Retina (tissue), 1 donor: ENCODE measurements at regions not wholly inside any gene's neighbourhood (a gene's known extent, or its start where the extent isn't known, plus 50 kb on each side); places are given as distances from the start of the nearest gene placed in this dataset.
A peak's percentile ranks its signal among the peaks of the same experiment; 100 is the strongest.
"Not testable (repeated sequence)": the region's sequence is repeated elsewhere in the genome, so short reads cannot be mapped to it uniquely, and the experiment has no call there.

Source experiments
- DNase-seq: peaks from one replicate; pipeline ENCODE4 v3.0.0-alpha.2; 2016

DNA sequence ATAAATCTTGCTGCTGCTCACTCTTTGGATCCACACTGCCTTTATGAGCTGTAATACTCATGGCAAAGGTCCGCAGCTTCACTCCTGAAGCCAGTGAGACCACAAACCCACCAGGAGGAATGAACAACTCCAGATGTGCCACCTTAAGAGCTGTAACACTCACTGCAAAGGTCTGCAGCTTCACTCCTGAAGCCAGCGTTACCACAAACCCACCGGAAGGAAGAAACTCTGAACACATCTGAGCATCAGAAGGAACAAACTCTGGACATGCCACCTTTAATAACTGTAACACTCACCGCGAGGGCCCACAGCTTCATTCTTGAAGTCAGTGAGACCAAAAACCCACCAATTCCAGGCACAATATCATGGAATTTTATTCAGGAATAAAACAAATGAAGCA, 1635.9 kb upstream of the SLC39A10 start:
- DNase-seq: not testable (repeated sequence)

DNA sequence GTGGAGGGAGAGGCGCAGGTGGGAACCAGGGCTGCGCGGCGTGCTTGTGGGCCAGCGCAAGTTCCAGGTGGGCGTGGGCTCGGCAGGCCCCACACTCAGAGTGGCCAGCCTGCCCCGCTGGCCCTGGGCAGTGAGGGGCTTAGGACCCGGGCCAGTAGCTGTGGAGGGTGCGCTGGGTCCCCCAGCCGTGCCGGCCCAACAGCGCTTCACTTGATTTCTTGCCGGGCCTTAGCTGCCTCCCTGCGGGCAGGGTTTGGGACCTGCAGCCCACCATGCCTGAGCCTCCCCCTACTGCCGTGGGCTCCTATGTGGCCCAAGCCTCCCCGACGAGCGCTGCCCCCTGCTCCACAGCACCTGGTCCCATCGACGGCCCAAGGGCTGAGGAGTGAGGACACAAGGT, 1636.9 kb upstream of the SLC39A10 start:
- DNase-seq: no peak

DNA sequence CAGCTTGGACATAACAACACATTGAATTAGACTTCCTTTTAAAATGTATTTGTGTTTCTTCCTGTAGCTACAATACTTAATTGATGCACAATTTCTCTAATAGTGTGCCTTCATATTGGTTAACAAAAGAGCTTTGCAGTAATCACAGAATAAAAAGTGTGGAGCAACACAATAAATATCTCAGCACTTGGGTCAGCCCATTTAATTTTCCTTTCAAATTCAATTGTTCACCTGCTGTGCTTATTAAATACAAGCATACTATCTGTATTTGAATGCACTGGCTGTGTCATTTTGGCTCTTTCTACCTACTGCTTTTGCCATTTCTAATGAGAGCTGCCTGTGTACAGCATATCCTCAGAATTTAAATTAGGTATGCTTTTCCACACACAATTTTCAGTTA, 1641.3 kb upstream of the SLC39A10 start:
- DNase-seq: no peak

DNA sequence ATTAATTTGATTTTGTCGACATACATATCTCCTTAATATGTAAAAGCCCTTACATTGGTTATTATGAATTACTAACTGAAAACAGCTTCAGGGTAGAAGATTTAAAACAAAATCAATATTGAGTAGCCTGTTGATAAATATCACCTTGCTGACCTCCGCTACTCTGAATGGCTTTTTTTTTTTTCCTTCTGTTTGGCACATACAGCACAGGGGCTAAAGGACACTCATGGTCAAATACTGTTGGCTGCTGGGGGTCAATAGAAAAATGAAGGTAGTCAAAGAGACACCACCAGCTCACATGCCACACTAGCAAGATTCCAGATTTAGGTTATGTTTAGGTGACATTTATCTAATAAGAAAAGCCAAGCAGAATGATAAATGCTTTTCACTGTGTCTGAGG, 1642.4 kb upstream of the SLC39A10 start:
- DNase-seq: no peak

DNA sequence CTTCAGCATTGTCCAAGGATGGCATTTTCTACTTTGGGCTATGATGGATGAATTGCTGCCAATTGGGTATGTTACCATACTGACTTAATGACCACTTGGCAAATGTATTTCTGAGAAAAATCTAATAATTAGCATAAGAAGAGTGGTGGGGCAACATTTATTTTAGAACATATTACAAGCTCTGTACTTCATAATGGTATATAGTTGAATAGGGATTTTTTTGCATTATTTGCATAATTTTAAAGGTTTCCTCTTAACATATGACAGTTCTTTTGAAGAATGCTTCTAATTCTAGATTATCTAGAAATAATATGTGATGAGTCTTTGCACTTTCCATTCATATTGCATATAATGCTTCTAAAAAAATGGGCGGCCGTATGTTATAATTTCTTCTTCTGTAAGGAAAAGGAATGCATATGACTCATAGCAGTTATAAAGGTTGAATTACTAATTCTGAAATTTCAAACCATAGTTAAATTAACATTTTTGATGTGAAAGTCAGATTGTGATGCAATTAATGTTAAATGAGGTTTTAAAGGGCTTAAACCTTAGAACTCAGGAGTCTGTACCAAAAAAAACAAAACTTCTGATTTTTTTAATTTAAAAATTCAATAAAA, 1652.3 kb upstream of the SLC39A10 start:
- no peak for DNase-seq

DNA sequence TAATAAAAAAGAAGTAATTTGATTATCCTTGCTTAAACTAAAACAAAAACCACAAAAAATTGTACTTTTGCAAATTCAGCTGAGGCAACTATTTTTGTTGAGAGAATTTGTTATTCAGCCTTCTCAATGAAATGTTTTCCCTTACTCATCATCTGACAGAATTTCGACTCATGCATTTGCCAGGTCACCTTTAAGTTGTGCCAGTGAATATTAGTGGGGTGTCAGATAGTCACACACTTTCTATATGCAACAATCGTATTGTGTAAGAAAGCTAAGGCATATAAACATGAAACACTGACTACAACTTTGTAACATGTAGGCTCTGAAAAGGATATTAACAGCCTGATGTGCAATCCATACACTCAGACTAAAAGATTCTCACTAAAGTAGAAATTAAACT, 1653.1 kb upstream of the SLC39A10 start:
- DNase-seq: no peak

DNA sequence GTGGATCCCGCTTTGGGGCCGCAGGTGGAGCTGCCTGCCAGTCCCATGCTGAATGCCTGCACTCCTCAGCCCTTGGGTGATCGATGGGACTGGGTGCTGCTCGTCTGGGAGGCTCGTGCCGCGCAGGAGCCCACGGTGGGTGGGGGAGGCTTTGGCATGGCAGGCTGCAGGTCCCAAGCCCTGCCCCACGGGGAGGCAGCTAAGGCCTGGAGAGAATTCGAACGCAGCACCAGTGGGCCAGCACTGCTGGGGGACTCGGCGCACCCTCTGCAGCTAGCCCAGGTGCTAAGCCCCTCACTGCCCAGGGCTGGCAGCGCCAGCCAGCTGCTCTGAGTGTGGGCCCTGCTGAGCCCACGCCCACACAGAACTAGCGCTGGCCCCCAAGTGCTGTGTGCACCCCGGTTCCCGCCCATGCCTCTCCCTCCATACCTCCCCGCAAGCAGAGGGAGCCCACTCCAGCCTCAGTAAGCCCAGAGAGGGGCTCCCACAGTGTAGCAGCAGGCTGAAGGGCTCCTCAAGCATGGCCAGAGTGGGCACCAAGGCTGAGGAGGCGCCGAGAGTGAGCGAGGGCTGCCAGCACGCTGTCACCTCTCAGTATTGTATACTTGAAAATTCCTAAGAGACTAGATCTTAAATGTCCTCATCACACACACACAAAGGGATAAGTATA, 1654.2 kb upstream of the SLC39A10 start:
- no peak for DNase-seq

DNA sequence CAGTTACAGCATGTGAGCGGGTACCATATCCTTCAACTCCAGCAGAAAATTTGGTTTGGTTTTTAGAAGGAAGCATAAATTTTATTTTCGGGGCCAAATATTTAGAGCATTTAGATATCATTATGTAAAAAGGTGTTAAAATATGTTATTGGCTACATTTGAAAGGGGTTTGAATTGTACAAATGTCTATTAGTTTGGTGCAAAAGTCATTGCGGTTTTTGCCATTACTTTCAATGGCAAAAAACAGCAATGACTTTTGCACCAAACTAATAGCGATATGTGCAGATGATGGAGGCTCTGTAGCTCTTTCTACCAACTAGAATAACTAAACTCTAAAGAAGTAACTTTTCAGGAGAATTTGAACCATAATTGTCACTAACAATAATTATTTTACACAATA, 1666.2 kb upstream of the SLC39A10 start:
- no peak for DNase-seq

DNA sequence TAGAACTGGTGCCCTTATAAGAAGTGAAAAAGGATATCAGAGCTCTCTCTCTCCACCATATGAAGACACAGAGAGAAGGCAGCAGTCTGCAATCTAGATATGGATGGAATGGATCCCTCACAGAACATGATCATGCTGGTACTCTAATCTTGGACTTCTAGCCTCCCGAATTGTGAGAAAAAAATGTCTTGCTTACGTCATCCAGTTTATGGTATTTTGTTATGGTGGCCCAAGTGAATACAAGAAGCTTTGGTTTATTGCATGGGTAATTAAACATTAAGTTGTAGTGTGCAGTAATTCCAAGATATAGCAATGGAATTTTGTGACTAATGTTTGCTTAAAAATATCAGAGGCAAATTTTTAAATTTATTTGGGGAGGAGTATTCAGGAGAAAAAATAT, 1667.4 kb upstream of the SLC39A10 start:
- DNase-seq: no peak

DNA sequence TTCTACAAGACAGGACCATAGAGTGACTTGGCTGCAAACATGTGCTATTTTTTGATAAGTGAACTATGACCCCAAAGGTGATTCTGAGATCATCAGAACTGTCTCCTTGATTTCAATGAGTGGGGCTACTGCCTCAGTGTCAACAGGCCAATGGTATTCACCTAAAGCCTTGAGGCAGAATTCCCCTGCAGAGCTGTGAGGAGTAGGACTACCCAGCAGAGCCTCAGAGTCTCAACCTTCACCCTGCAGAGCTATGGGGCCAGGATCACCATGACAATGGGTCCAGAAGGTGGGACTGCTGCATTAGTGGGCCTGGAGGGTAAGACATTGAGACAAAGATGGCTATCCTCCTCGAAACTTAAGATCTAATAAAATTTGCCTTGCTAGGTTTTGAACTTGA, 1668.2 kb upstream of the SLC39A10 start:
- DNase-seq: no peak

DNA sequence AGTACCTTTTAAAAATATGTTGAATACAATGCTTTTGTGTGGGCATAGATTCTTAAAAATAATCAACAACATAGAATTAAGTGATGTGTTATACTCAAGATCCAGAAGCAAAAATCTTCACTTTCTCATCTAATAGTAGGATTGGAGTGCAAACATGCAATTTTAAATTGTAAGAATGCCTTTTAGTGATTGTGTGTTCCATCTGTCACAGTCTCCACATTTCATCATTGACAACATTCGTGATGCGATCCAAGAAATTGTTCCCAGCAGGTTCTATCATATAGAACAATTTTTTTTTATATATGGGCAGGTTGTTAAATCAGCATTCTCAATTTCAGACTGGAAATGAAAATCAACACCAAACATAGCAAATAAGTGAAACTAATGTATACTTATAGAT, 1671.8 kb upstream of the SLC39A10 start:
- no peak for DNase-seq

DNA sequence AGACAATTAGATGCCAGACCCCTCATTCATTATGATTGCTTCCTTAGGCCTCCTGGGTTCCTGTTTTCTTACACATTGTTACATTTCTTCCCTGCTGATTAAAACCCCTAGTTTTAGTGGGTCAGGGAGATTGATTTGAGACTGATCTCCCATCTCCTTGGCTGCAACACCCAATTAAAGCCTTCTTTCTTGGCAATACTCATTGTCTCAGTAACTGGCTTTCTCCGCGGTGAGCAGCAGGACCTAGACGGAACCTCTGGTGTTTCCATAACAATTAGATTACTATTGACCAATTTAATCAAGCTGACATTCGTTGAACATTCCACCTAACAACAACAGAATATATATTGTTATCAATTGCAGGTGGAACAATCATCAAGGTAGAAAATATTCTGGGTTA, 1676.4 kb upstream of the SLC39A10 start:
- peak; percentile 10 for DNase-seq

DNA sequence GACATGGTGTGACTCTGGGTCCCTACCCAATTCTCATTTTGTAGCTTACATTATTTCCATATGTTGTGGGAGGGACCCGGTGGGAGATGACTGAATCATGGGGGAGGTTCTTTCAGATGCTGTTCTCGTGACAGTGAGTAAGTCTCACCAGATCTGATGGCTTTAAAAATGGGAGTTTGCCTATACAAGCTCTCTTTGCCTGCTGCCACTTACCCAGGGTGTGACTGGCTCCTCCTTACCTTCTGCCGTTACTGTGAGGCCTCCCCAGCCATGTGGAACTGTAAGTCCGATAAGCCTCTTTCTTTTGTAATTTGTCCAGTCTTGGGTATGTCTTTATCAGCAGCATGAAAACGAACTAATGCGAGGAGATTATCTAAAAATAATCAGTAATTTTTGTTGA, 1683.2 kb upstream of the SLC39A10 start:
- DNase-seq: no peak

DNA sequence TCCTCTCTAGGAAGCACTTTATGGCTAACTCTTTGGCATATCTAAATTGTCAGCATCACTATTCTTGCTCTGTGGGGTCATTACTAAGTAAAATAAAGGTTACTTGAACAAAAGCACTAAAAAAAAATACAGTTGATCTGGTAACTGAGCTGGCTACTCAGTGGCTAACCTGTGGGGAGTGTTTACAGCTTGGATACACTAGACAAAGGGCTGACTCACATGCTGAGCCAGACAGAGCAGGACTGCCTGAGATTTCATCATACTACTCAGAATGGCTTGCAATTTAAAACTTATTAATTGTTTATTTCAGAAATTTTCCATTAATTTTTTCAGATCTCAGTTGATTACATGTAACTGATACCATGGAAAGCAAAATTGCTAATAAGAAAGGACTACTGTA, 1690.4 kb upstream of the SLC39A10 start:
- DNase-seq: no peak

DNA sequence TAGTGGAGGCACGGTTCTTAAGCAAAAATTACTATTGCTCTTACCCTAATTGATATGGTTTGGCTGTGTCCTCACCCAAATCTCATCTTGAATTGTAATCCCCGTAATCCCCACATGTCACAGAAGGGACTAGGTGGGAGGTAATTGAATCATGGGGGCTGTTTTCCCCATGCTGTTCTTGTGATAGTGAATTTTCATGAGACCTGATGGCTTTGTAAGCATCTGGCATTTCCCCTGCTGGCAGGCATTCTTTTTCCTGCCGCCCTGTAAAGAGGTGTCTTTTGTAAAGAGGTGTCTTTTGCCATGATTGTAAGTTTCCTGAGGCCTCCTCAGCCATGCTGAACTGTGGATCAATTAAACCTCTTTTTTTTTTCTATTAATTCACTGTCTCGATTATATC, 1691.8 kb upstream of the SLC39A10 start:
- DNase-seq: no peak

DNA sequence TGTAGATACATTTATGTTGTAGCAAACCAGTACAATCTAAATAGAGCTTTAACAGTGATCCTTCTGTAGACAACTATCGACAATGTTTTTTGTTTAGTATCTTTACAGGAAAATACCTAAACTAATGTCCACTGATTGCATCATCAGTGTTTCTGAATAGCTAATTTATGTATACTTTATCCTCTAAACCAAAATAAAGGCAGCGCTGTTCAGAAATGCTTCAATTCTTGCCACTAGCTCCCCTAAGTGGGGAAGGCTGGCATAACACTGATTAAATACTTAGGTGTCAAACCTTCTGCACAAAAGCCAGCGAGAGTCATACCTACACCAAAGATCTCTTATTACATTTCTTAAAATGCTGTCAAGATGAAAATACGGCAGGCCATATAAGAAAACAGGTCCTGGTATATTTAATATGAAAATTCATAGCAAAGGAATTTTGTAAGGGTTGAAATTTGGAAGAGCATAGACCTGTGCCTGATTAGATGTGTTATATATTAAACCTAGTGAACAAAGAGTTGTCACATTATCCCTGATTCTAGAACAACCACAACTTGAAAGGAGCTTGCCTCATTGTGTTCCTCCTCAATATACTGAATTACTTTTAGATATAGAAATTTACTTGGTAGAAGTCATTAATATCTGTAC, 1693.4 kb upstream of the SLC39A10 start:
- no peak for DNase-seq

DNA sequence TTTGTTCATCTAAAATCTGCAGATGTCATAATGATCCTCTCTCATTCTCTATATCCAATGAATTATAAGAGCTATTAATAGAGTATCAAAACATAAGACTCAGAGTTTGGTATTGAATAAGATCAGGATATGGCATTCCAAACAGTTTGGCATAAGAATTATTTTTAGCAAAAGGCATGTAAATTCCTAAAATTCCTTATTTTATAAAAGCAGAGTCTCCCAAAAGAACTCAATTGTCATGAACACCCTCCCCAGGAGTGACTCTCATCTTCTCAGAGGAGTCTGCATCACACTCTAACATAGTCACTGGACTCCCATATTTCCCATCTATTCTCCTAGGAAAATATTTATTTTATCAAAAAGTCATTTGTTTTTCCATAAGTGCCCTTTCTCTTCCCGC, 1710.2 kb upstream of the SLC39A10 start:
- DNase-seq: no peak

DNA sequence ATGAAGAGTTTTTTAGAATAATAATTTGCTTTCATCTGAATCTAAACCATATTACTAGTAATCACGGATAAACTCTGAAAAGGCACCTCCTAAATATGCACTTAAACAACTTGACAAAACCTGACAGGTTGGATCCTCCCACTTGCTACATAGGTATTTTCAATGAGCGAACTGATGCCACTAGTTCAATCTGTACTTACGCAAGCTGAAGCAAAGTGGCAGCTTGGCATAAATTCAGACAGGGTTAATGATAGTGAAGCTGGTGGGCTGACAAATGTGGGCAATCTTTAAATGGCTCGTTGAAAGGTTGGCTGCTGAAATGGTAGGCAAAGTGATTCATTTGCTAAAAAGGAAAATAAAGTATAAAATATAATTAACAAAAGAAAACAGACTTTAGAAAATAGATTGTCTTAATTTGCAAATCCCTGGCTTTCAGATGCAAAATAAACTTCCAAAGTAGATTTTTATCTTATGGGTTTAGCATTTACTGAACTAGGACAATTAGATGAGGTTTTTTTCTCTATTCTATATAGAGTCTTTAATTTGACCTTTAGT, 1713.5 kb upstream of the SLC39A10 start:
- no peak for DNase-seq

DNA sequence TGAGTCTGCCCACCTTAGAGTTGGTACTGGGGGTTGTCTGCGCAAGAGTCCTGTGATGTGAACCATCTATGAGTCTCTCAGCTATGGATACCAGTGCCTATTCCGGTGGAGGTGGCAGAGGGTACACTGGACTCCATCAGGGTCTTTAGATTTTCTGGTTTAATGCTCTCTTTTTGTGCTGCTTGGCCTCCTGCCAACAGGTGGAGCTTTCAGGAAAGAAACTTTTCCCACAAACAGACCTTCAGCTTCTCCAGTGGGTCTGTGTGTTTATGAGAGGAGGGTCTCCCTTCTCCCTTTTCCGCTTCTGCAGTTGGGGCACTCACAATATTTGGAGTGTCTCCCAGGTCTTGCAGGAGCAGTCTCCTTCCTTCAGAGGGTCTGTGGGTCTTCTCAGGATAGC, 1721.9 kb upstream of the SLC39A10 start:
- no peak for DNase-seq

DNA sequence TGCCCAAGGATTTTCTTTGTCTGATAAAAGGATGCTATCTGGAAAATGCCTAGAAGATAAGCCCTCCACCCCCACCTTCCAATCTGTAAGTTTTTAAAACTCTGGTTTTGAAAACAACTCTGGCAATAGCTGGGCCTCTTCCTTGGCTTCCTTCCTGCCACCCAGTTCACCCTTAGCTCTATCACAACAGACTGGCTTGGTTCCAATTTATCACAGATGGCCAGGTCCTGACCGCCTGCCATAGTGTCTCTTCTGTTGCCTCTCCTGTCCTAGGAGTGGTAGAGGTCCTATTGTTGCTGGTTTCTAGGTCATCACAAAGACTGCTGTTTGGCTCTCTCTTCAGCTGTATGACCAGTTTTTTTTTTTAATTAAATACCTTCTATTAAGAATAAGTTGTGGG, 1727.9 kb upstream of the SLC39A10 start:
- DNase-seq: no peak

DNA sequence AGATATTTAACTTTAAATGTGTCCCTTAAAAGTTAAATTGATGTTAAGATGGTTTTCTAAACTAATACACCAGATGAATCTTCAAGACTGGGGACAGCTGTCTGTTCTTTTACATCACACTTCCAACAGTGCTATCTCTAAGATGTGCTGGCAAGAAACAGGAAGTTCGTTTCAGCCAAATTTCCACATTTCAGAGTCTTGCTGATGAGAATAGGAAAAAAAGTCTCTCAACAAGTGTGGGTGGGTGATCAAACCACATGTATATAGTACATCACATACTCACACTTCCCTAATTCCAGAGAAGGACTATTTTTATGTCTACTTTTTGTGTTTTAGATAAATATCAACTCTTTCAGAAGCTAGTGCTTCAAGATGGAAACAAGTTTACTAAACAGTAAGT, 1712.8 kb upstream of the TMEFF2 start:
- DNase-seq: no peak

DNA sequence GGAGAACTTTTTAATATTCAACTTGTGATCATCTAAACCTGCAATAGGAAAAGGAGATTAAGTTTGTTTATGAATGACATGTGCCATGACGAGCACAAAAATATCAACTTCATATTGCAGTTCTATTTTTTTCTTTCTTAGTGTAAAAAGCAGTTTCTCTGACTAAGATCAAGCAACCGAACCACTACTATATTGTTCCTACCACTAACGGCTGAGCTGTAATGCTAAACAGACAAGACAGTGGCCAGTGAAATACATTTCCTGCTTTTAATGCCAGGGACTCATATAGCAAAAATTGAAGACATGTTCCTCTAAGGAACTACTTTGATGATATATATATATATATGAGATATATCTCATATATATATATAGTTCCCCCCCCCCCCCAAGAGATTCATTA, 1705.6 kb upstream of the TMEFF2 start:
- DNase-seq: no peak

DNA sequence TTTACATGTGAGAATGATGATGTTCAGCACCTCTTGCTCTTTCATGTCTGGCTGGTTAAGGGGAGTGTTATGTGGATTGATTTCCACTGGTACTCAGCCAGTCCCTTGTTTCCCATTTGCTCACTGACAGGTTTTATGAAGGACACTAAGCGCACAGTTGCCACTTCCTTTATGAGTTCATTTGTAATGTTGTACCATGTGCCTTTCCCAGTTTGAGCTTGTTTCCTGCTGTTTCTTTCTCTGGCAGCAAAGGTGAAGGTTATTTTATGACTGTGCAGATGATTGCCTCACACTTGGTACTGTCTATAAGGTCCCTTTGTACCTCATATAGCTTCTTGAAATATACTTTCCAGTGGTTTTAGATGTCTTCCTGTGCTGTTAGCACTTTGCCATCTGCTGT, 1700.5 kb upstream of the TMEFF2 start:
- peak; percentile 3 for DNase-seq

DNA sequence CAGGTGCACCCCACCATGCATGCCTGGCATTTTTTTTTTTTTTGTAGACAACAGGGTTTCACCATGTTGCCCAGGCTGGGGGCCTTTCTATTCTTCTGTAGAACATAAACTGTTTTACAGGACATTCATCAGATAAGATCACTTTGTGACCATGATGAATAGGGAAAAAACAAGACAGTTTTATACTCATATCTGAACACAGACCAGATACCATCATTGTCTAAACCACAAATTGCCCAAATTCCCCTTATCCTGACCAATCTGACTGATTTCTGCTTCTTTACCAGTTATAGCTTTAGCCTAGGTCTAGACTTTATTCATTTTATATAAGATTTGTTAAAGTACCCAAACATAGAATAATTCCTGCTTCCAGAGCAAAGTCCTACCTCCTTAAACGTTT, 1699.3 kb upstream of the TMEFF2 start:
- DNase-seq: no peak
